DND-41 (cell line): ENCODE measurements at regions not wholly inside any gene's neighbourhood (a gene's known extent, or its start where the extent isn't known, plus 50 kb on each side); places are given as distances from the start of the nearest gene placed in this dataset.

Experiments used
- ATAC-seq: fragments of 200-7000 bp; cut with Tn5 transposase; 3 replicates; pipeline ENCODE4 v1.9.1; 2021; ENCODE audit warnings: low read depth; ENCODE audit not compliant: insufficient read depth
- DNase-seq: peaks from one replicate; pipeline ENCODE4 v3.0.0-alpha.2; 2020
- H2AFZ ChIP-seq: 2 replicates; pipeline ENCODE4 v1.6.0; 2012; ENCODE audit warnings: low read depth, low read length
- H3K27ac ChIP-seq: 2 replicates; pipeline ENCODE4 v1.5.1; 2012; ENCODE audit warnings: low read length, inconsistent platforms
- H3K27me3 ChIP-seq: fragments of 200-600 bp; sonication (generic); 2 replicates; pipeline ENCODE4 v1.6.0; 2012; ENCODE audit warnings: low read length, mild to moderate bottlenecking, inconsistent platforms; ENCODE audit not compliant: insufficient read depth, poor library complexity
- H3K36me3 ChIP-seq: 2 replicates; pipeline ENCODE4 v1.5.1; 2012; ENCODE audit warnings: low read length, inconsistent platforms; ENCODE audit not compliant: insufficient read depth
- H3K4me1 ChIP-seq: 2 replicates; pipeline ENCODE4 v1.5.1; 2012; ENCODE audit warnings: mild to moderate bottlenecking, low read length; ENCODE audit not compliant: insufficient read depth
- H3K4me2 ChIP-seq: 2 replicates; pipeline ENCODE4 v1.6.0; 2012; ENCODE audit warnings: mild to moderate bottlenecking, moderate library complexity, low read length, inconsistent platforms; ENCODE audit not compliant: insufficient read depth
- H3K4me3 ChIP-seq, 2 experiments: fragments of 200-600 bp in 1 of 2; shearing (Covaris generic) in 1 of 2; 2 replicates each; pipeline ENCODE4 v1.5.1; 2012 to 2016; ENCODE audit warnings: inconsistent platforms in 2 of 2, low read length in 2 of 2, mild to moderate bottlenecking in 2 of 2, low read depth in 1 of 2, moderate library complexity in 1 of 2
- H3K79me2 ChIP-seq: 2 replicates; pipeline ENCODE4 v1.6.0; 2012; ENCODE audit warnings: low read length, inconsistent platforms; ENCODE audit not compliant: insufficient read depth
- H3K9ac ChIP-seq: 2 replicates; pipeline ENCODE4 v1.6.0; 2012; ENCODE audit warnings: low read depth, mild to moderate bottlenecking, inconsistent platforms, low read length, moderate library complexity
- H3K9me3 ChIP-seq: 2 replicates; pipeline ENCODE4 v1.5.1; 2012; ENCODE audit warnings: low read length, moderate library complexity, mild to moderate bottlenecking, inconsistent platforms; ENCODE audit not compliant: insufficient read depth, severe bottlenecking
- H4K20me1 ChIP-seq: 2 replicates; pipeline ENCODE4 v1.6.0; 2012; ENCODE audit warnings: low read length; ENCODE audit not compliant: insufficient read depth
- EZH2 ChIP-seq: IDR thresholded peaks from 3 replicates; pipeline ENCODE4 v1.6.1; 2012; ENCODE audit warnings: borderline replicate concordance, low read depth, mild to moderate bottlenecking, moderate library complexity, low read length, inconsistent platforms; ENCODE audit not compliant: severe bottlenecking
- TF ChIP-seq, protein P1 (sequence below): IDR thresholded peaks from 2 replicates; pipeline ENCODE4 v1.5.1; 2012; ENCODE audit warnings: borderline replicate concordance, low read length, moderate library complexity, mild to moderate bottlenecking; ENCODE audit not compliant: poor library complexity, severe bottlenecking; ENCODE audit errors: extremely low read depth

DNA sequence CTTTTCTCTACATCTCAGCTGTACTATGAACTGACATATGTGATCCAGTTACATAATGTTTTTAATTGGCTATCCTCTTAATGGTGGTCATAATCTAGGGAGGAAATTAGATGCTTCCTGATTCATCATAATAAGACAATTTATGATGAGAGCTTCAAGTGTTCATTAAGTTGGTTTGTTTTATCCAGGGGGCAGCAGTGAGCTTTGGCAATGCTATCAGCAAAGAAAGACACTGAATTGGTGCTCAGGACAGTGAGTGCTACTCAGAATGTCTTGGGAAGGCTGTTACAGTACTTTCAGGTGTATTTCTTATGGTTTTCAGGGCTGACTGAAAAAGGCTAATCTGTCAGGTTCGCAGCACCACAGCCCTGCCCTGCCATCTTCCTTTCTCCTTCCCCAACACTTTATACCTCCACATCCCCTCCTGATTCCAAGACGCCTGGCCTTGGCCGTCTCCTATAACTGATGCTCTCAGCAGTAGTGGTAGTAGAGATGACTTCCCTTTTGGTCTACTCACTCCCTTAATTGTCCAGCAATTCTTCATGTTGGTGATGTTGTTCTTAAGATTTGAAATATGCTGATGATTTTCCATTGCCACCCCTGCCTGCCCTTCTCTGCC, 67.0 kb upstream of the TNFAIP3 start:
- Histone ChIP-seq H3K4me3 (no peak overlapping the region), H3K9me3 (no peaks in the 10 kb centered on the region), H3K4me2 (no peak overlapping the region), H3K79me2 (no peaks in the 10 kb centered on the region), H3K27me3 (no peaks in the 10 kb centered on the region), H3K9ac (no peak overlapping the region), H3K27ac (peak overlapping the region; percentile 69), H3K4me1 (peaks cover 57% of the 10 kb centered on the region), H2AFZ (0 out of 2 replicates have a peak overlapping the region, but pooled peaks have one; percentile 21), H3K36me3 (no peaks in the 10 kb centered on the region), H4K20me1 (no peaks in the 10 kb centered on the region)
- TF ChIP-seq EZH2: no peak
- TF ChIP-seq, protein P1, sequence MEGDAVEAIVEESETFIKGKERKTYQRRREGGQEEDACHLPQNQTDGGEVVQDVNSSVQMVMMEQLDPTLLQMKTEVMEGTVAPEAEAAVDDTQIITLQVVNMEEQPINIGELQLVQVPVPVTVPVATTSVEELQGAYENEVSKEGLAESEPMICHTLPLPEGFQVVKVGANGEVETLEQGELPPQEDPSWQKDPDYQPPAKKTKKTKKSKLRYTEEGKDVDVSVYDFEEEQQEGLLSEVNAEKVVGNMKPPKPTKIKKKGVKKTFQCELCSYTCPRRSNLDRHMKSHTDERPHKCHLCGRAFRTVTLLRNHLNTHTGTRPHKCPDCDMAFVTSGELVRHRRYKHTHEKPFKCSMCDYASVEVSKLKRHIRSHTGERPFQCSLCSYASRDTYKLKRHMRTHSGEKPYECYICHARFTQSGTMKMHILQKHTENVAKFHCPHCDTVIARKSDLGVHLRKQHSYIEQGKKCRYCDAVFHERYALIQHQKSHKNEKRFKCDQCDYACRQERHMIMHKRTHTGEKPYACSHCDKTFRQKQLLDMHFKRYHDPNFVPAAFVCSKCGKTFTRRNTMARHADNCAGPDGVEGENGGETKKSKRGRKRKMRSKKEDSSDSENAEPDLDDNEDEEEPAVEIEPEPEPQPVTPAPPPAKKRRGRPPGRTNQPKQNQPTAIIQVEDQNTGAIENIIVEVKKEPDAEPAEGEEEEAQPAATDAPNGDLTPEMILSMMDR: peak; percentile 63
- peak; percentile 61 for ATAC-seq
- DNase-seq: peak; percentile 56

DNA sequence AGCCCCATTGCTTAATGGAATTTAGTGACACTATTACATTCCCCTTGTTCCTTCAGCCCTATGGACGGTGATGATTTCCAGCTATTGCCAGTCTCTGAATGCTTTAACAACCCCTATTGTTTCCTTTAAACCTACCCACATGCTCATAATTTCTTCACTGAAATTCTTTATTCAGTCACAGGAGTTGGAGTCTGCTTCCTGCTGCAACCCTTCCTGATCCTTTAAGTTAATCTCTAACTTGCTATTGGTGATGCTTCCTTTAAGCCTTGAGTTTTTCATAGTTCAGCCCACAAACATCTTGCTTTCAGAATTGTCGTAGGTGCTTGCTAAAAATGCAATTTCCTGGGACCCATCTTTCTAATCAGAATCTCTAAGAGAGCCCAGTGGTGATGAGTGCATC, 66.3 kb upstream of the TNFAIP3 start:
- TF ChIP-seq, protein P1: no peak
- TF ChIP-seq EZH2: no peak
- Histone ChIP-seq H3K27me3 (no peaks in the 10 kb centered on the region), H3K9me3 (no peaks in the 10 kb centered on the region), H3K4me1 (peaks cover 50% of the 10 kb centered on the region), H3K36me3 (no peaks in the 10 kb centered on the region), H3K4me2 (no peak overlapping the region), H3K79me2 (no peaks in the 10 kb centered on the region), H4K20me1 (no peaks in the 10 kb centered on the region), H3K4me3 (no peak overlapping the region), H2AFZ (peak overlapping the region; percentile 21; the same call in 1 of the 2 replicates), H3K9ac (no peak overlapping the region), H3K27ac (peak overlapping the region; percentile 69; the same call in 1 of the 2 replicates)
- ATAC-seq: no peak
- DNase-seq: no peak

DNA sequence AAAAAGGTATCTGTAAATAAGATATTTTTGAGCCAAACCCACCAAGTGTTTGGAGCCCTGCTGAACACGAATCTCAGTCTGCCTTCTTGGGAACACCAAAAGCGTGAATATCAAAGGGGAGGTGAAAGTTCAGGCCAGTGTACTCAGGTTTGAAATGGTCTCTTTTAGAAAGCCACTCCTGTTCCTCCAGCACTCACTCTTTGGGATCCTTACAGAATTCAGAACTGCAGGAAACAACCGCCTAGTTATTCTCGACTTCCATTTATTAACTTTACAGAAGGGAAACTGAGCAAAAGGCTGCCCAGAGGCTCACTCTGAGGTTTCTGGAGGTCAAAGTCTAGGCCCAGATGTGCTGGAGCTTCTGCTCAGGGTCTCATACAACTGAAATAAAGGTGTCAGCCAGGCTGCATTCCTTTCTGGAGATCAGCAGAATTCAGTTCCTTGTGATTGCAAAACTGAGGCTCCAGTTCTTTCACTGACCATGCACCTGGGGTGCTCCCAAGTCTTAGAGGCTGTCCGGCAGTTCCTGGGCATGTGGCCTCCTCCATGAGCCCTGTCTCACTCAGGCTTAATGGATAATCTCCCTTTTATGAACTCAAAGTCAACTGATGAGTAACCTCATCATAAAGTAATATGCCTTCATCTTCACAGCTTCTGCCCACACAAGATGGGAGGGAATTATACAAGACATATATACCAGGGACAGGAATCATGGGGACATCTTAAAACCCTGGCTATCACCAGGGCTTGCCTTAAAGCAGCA, 65.5 kb upstream of the TNFAIP3 start:
- H3K9ac ChIP-seq: no peak overlapping the region
- H3K79me2 ChIP-seq: no peaks in the 10 kb centered on the region
- no peak overlapping the region for H3K4me2 ChIP-seq
- no peaks in the 10 kb centered on the region for H3K36me3 ChIP-seq
- H2AFZ ChIP-seq: no peak overlapping the region
- no peak overlapping the region; the same call in 1 of the 2 replicates for H3K27ac ChIP-seq
- peaks cover 42% of the 10 kb centered on the region for H3K4me1 ChIP-seq
- no peak for ATAC-seq
- no peaks in the 10 kb centered on the region for H3K27me3 ChIP-seq
- H3K9me3 ChIP-seq: no peaks in the 10 kb centered on the region
- no peak overlapping the region for H3K4me3 ChIP-seq
- no peaks in the 10 kb centered on the region for H4K20me1 ChIP-seq
- no peak for TF ChIP-seq EZH2
- TF ChIP-seq, protein P1: no peak
- DNase-seq: no peak
